Stimulated activated CD4-positive, alpha-beta T cell treated with anti-CD3 and anti-CD28 coated beads, Interleukin-4, amount 100 ng/mL, for 1 hour (primary cell): ENCODE measurements at regions not wholly inside any gene's neighbourhood (a gene's known extent, or its start where the extent isn't known, plus 50 kb on each side); places are given as distances from the start of the nearest gene placed in this dataset.
"Not testable (repeated sequence)": the region's sequence is repeated elsewhere in the genome, so short reads cannot be mapped to it uniquely, and the experiment has no call there.

Experiments used
- DNase-seq: peaks from one replicate; pipeline ENCODE4 v3.0.0-alpha.2; 2020

GRCh38 chr1:184184614-184185013, 133.1 kb downstream of the TSEN15 start:
- not testable (repeated sequence) for DNase-seq

- DNase-seq, result no peak
Observed at GRCh38 chr1:184185347-184185746, 133.8 kb downstream of the TSEN15 start.

GRCh38 chr1:184186167-184186566, 134.6 kb downstream of the TSEN15 start:
- DNase-seq, result no peak

- DNase-seq, result no peak
Observed at GRCh38 chr1:184187097-184187496, 135.6 kb downstream of the TSEN15 start.

- DNase-seq, result no peak
Observed at GRCh38 chr1:184188037-184188436, 136.5 kb downstream of the TSEN15 start.

- no peak for DNase-seq
Observed at GRCh38 chr1:184189361-184189760, 137.8 kb downstream of the TSEN15 start.

- DNase-seq, result no peak
Observed at GRCh38 chr1:184190616-184191015, 139.1 kb downstream of the TSEN15 start.

GRCh38 chr1:184191181-184191621, 139.7 kb downstream of the TSEN15 start:
- DNase-seq, result no peak

GRCh38 chr1:184192796-184193195, 141.3 kb downstream of the TSEN15 start:
- DNase-seq, result no peak

- no peak for DNase-seq
Observed at GRCh38 chr1:184193451-184193850, 141.9 kb downstream of the TSEN15 start.

GRCh38 chr1:184194236-184194635, 142.7 kb downstream of the TSEN15 start:
- no peak for DNase-seq

GRCh38 chr1:184195722-184196121, 144.2 kb downstream of the TSEN15 start:
- not testable (repeated sequence) for DNase-seq

GRCh38 chr1:184197831-184198230, 146.3 kb downstream of the TSEN15 start:
- no peak for DNase-seq

- DNase-seq, result no peak
Observed at GRCh38 chr1:184199036-184199435, 147.5 kb downstream of the TSEN15 start.

GRCh38 chr1:184199438-184200085, 148.0 kb downstream of the TSEN15 start:
- no peak for DNase-seq

- DNase-seq, result no peak
Observed at GRCh38 chr1:184208622-184209021, 157.1 kb downstream of the TSEN15 start.

- DNase-seq, result no peak
Observed at GRCh38 chr1:184210031-184210430, 158.5 kb downstream of the TSEN15 start.

GRCh38 chr1:184210862-184211261, 159.3 kb downstream of the TSEN15 start:
- DNase-seq, result no peak

GRCh38 chr1:184212649-184213314, 161.3 kb downstream of the TSEN15 start:
- no peak for DNase-seq

GRCh38 chr1:184214128-184214527, 162.6 kb downstream of the TSEN15 start:
- DNase-seq, result no peak

GRCh38 chr1:184215274-184215925, 163.9 kb downstream of the TSEN15 start:
- DNase-seq, result no peak

GRCh38 chr1:184218458-184219075, 167.0 kb downstream of the TSEN15 start:
- no peak for DNase-seq

- no peak for DNase-seq
Observed at GRCh38 chr1:184219414-184219813, 167.4 kb upstream of the C1orf21 start.

GRCh38 chr1:184219883-184220282, 166.9 kb upstream of the C1orf21 start:
- DNase-seq, result no peak
